Spleen (tissue), 7 donors: ENCODE measurements at regions not wholly inside any gene's neighbourhood (a gene's known extent, or its start where the extent isn't known, plus 50 kb on each side); places are given as distances from the start of the nearest gene placed in this dataset.

Experiments used
- POLR2A ChIP-seq, 3 donors: fragments of 450-650 bp; IDR thresholded peaks; one replicate each; pipeline ENCODE4 v1.5.1; 2017; ENCODE audit warnings: antibody characterized with exemption in 3 of 3, mild to moderate bottlenecking in 1 of 3
- TF ChIP-seq, protein P1 (sequence below), 11 experiments: fragments of 200-600 bp in 7 of 11; fragments of 450-650 bp in 4 of 11; sonication (generic) in 4 of 11; IDR thresholded peaks in 8 of 11; conservative IDR thresholded peaks in 3 of 11; 1 replicate in 7 of 11; 2 replicates in 4 of 11; pipeline versions ENCODE4 v1.4.0 to v1.8.0; 2016 to 2021; ENCODE audit warnings: antibody characterized with exemption in 11 of 11, inconsistent platforms in 4 of 11, mild to moderate bottlenecking in 1 of 11
- donor health status: DM: no; HTN: no; CAD: no; lungs with moderate emphysema.
- donor health status: DM: no; HTN: no; CAD: no.
- donor health status: DM: no; HTN: no; CAD: no.

GRCh38 chr1:65021795-65022194 is 55.4 kb upstream of the JAK1 start:
- TF ChIP-seq, protein P1, sequence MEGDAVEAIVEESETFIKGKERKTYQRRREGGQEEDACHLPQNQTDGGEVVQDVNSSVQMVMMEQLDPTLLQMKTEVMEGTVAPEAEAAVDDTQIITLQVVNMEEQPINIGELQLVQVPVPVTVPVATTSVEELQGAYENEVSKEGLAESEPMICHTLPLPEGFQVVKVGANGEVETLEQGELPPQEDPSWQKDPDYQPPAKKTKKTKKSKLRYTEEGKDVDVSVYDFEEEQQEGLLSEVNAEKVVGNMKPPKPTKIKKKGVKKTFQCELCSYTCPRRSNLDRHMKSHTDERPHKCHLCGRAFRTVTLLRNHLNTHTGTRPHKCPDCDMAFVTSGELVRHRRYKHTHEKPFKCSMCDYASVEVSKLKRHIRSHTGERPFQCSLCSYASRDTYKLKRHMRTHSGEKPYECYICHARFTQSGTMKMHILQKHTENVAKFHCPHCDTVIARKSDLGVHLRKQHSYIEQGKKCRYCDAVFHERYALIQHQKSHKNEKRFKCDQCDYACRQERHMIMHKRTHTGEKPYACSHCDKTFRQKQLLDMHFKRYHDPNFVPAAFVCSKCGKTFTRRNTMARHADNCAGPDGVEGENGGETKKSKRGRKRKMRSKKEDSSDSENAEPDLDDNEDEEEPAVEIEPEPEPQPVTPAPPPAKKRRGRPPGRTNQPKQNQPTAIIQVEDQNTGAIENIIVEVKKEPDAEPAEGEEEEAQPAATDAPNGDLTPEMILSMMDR (IDR thresholded peaks at IDR 0.05 in 8 of 11, conservative IDR thresholded peaks at IDR 0.05 in 3 of 11): no peak
- no peak for TF ChIP-seq POLR2A (IDR thresholded peaks at IDR 0.05)
